ENCODE measurements at regions not wholly inside any gene's neighbourhood (a gene's known extent, or its start where the extent isn't known, plus 50 kb on each side); places are given as distances from the start of the nearest gene placed in this dataset.

- Mint-ChIP-seq H3K9me3 (no peaks in the 10 kb centered on the region), H3K4me1 (no peaks in the 10 kb centered on the region; a peak in 1 of 4 replicates), H3K27me3 (ENCODE audit: low read depth) (no peaks in the 10 kb centered on the region), H3K36me3 (ENCODE audit: insufficient read depth in 1 of 3, low read depth in 3 of 3) (no peaks in the 10 kb centered on the region), H3K4me3 (no peak overlapping the region), H3K27ac (no peak overlapping the region)
- Histone ChIP-seq H2BK15ac (ENCODE audit: low read depth, low read length) (no peak overlapping the region), H3K56ac (ENCODE audit: insufficient read length, low read depth, low read length) (no peak overlapping the region), H2AFZ (ENCODE audit: low read length) (peak overlapping the region; percentile 22), H3K79me2 (ENCODE audit: insufficient read depth, low read length) (no peaks in the 10 kb centered on the region), H3K14ac (ENCODE audit: insufficient read depth, low read length) (no peak overlapping the region), H4K5ac (ENCODE audit: insufficient read length, low read depth, low read length) (no peak overlapping the region), H3K9me3 (ENCODE audit: control insufficient read depth, low read depth, low read length) (no peaks in the 10 kb centered on the region), H3K23me2 (ENCODE audit: insufficient read length, low read depth, low read length, poor library complexity, severe bottlenecking) (no peaks in the 10 kb centered on the region), H3K18ac (ENCODE audit: insufficient read length, low read depth, low read length) (no peak overlapping the region), H3K79me1 (ENCODE audit: insufficient read depth, low read depth, low read length, poor library complexity, severe bottlenecking) (no peaks in the 10 kb centered on the region), H3T11ph (ENCODE audit: low read length) (no peak overlapping the region), H3K4ac (ENCODE audit: low read depth, low read length) (no peak overlapping the region), H2BK12ac (ENCODE audit: insufficient read length, low read depth, low read length) (no peak overlapping the region), H3K27ac (ENCODE audit: insufficient read length, low read depth, low read length) (no peak overlapping the region), H4K91ac (ENCODE audit: insufficient read length, low read depth, low read length) (no peak overlapping the region), H2BK120ac (ENCODE audit: low read depth, low read length, poor library complexity, severe bottlenecking) (no peak overlapping the region), H3K4me1 (ENCODE audit: insufficient read depth, low read length) (no peaks in the 10 kb centered on the region), H2AK5ac (ENCODE audit: insufficient read length, low read length) (no peak overlapping the region), H3K23ac (ENCODE audit: insufficient read length, low read depth, low read length) (no peak overlapping the region), H2BK20ac (ENCODE audit: low read depth, low read length, poor library complexity, severe bottlenecking) (no peak overlapping the region), H3K4me2 (ENCODE audit: insufficient read depth, insufficient read length, low read length) (no peak overlapping the region), H3K9ac (ENCODE audit: extremely low read depth, insufficient read length, low read length) (no peak overlapping the region), H2BK5ac (ENCODE audit: insufficient read length, low read length) (no peak overlapping the region), H4K8ac (replicated peaks; ENCODE audit: insufficient read length, low read depth, low read length) (no peak overlapping the region), H4K20me1 (ENCODE audit: control insufficient read depth, insufficient read depth, insufficient read length) (no peaks in the 10 kb centered on the region), H3K27me3 (ENCODE audit: insufficient read depth, low read length) (no peaks in the 10 kb centered on the region)
- TF ChIP-seq CTCF (conservative IDR thresholded peaks at IDR 0.05): no peak
- whole genome bisulfite sequencing (ENCODE audit: extremely low coverage, insufficient read length, low lambda C conversion rate): no CpG with 5 or more reads among the region's 3 CpGs
- no peak for DNase-seq
Observed at GRCh38 chr15:35606450-35606779, 60.5 kb upstream of the DPH6 start.

Data from H9 (cell line).